ENCODE measurements at regions not wholly inside any gene's neighbourhood (a gene's known extent, or its start where the extent isn't known, plus 50 kb on each side); places are given as distances from the start of the nearest gene placed in this dataset.

DNA sequence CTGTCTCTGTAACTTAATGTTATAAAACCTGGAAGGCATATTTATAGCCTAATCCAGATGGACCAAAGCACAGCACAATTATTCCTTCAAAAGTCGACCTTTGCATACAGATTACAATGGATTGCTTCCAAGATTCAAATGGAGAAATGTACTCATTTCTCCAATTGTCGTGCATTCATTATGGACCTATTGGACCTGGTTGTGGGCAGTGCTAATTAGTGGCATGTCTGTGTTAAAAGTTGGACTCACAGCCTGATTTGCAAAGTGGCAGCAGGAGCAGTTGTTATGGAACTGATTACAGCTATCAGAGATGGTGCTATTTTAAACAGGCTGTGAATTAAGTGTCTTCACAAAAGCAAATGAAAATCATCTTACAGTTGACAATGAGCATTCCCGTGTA is 1529.3 kb upstream of the SLC10A2 start:
- ATAC-seq (ENCODE audit: low read depth) (no peak), DNase-seq (ENCODE audit: low spot score) (no peak)
- H3K27ac ChIP-seq (ENCODE audit: poor library complexity, severe bottlenecking): no peak overlapping the region
- no peaks in the 10 kb centered on the region for H3K9me3 ChIP-seq (ENCODE audit: severe bottlenecking)
- no peaks in the 10 kb centered on the region for H3K27me3 ChIP-seq (ENCODE audit: insufficient read depth, poor library complexity, severe bottlenecking)
- peaks cover 8% of the 10 kb centered on the region for H3K4me1 ChIP-seq (ENCODE audit: insufficient read depth, poor library complexity, severe bottlenecking)
- no peak overlapping the region for H3K4me3 ChIP-seq (ENCODE audit: severe bottlenecking)
- no peaks in the 10 kb centered on the region for H3K36me3 ChIP-seq (ENCODE audit: low read depth)
- TF ChIP-seq, protein P1, sequence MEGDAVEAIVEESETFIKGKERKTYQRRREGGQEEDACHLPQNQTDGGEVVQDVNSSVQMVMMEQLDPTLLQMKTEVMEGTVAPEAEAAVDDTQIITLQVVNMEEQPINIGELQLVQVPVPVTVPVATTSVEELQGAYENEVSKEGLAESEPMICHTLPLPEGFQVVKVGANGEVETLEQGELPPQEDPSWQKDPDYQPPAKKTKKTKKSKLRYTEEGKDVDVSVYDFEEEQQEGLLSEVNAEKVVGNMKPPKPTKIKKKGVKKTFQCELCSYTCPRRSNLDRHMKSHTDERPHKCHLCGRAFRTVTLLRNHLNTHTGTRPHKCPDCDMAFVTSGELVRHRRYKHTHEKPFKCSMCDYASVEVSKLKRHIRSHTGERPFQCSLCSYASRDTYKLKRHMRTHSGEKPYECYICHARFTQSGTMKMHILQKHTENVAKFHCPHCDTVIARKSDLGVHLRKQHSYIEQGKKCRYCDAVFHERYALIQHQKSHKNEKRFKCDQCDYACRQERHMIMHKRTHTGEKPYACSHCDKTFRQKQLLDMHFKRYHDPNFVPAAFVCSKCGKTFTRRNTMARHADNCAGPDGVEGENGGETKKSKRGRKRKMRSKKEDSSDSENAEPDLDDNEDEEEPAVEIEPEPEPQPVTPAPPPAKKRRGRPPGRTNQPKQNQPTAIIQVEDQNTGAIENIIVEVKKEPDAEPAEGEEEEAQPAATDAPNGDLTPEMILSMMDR (IDR thresholded peaks at IDR 0.05; ENCODE audit: poor library complexity, severe bottlenecking): no peak

DNA sequence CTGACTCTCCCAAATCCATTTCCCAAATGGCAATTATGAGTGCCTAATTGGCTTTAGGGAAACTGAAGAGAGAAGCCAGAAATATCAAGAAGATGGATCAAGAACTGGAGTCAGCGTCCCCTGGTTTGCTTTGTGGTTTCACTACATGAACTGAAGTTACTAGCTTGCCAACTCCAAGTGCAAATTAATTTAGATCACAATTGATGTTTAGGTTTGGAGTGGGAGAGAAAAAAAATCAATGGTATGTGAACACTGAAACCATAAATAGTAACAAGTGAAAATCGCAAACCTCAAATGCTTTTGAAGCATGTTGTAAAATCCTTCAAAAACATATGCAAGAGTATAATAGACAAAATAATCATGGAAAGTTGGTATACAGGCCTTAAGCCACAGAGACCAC is 1528.6 kb upstream of the SLC10A2 start:
- ATAC-seq (ENCODE audit: low read depth) (no peak), DNase-seq (ENCODE audit: low spot score) (no peak)
- Histone ChIP-seq H3K9me3 (ENCODE audit: severe bottlenecking) (no peaks in the 10 kb centered on the region), H3K4me3 (ENCODE audit: severe bottlenecking) (no peak overlapping the region), H3K27ac (ENCODE audit: poor library complexity, severe bottlenecking) (no peak overlapping the region), H3K4me1 (ENCODE audit: insufficient read depth, poor library complexity, severe bottlenecking) (peaks cover 8% of the 10 kb centered on the region), H3K36me3 (ENCODE audit: low read depth) (no peaks in the 10 kb centered on the region), H3K27me3 (ENCODE audit: insufficient read depth, poor library complexity, severe bottlenecking) (no peaks in the 10 kb centered on the region)
- TF ChIP-seq, protein P1 (IDR thresholded peaks at IDR 0.05; ENCODE audit: poor library complexity, severe bottlenecking): no peak

DNA sequence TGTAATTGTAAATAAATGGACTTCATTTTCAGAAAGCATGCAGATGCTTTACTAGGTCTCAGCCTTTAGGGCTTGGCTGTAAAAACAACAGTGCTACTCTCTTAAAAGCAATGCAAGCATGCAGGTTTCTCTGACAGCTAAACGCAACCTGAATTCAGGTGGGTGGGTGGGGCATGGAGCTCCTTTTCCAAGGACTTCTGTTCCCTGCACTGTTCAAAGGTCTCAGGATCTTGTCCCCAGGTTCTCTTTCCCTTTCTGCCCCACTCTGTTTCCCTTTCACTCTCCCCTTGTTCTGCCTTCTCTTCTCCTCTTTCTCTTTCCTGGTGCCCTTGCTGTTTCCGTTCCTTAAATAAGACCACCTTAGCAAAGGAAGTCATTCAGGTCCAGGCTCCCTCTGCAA is 1527.5 kb upstream of the SLC10A2 start:
- peaks cover 8% of the 10 kb centered on the region for H3K4me1 ChIP-seq (ENCODE audit: insufficient read depth, poor library complexity, severe bottlenecking)
- no peak for ATAC-seq (ENCODE audit: low read depth)
- no peak overlapping the region for H3K4me3 ChIP-seq (ENCODE audit: severe bottlenecking)
- no peak for DNase-seq (ENCODE audit: low spot score)
- no peaks in the 10 kb centered on the region for H3K9me3 ChIP-seq (ENCODE audit: severe bottlenecking)
- no peak overlapping the region for H3K27ac ChIP-seq (ENCODE audit: poor library complexity, severe bottlenecking)
- H3K36me3 ChIP-seq (ENCODE audit: low read depth): no peaks in the 10 kb centered on the region
- TF ChIP-seq, protein P1 (IDR thresholded peaks at IDR 0.05; ENCODE audit: poor library complexity, severe bottlenecking): no peak
- no peaks in the 10 kb centered on the region for H3K27me3 ChIP-seq (ENCODE audit: insufficient read depth, poor library complexity, severe bottlenecking)

DNA sequence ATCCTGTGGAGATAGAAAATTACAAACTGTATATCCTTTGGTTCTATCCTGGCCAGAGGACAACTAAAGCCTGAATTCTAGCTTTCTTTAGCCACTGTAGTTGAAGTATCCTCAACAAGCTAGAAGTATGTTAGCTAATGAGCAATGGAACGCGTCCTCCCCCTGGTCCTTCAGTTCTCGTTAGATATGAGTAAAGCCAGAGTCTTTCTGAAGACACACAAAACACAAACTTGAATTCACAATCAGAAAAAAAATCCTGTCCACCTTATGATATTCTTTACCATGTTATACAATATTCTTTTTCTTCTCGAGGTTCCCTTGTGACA is 1527.0 kb upstream of the SLC10A2 start:
- no peaks in the 10 kb centered on the region for H3K27me3 ChIP-seq (ENCODE audit: insufficient read depth, poor library complexity, severe bottlenecking)
- no peak for ATAC-seq (ENCODE audit: low read depth)
- no peaks in the 10 kb centered on the region for H3K9me3 ChIP-seq (ENCODE audit: severe bottlenecking)
- DNase-seq (ENCODE audit: low spot score): no peak
- no peak overlapping the region for H3K4me3 ChIP-seq (ENCODE audit: severe bottlenecking)
- H3K27ac ChIP-seq (ENCODE audit: poor library complexity, severe bottlenecking): no peak overlapping the region
- no peaks in the 10 kb centered on the region for H3K36me3 ChIP-seq (ENCODE audit: low read depth)
- TF ChIP-seq, protein P1 (IDR thresholded peaks at IDR 0.05; ENCODE audit: poor library complexity, severe bottlenecking): no peak
- H3K4me1 ChIP-seq (ENCODE audit: insufficient read depth, poor library complexity, severe bottlenecking): peaks cover 8% of the 10 kb centered on the region

DNA sequence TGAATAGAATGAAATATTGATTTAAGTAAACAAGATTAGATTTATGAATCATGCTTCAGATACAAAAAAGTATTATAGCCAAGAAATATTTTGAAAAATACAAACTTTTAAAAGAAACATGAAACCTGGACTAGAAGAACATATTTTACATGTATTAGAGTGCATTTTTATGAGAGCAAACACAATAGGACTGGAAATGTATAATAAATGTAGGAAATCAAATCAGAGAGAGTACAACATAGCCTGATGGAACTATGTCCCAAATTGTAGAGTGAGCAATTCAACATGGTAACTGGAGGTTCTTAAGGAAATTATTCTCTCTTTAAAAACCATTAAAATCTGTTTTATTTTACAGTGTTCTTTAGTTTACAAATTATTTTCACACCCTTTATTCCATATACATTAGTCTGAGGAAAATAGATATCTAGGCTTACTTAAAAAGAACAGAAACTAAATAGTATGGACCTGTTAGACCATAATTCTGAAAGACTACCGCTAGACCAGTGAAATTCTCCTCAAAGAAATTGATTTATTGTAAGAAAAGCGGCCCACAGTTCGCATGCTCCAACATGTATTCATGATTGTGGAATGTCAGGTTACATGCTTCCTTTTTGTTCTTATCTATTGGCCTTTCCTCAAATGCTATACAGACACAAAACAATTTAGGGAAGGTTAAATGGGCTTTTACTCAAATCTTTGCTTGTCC is 1526.5 kb upstream of the SLC10A2 start:
- Histone ChIP-seq H3K9me3 (ENCODE audit: severe bottlenecking) (no peaks in the 10 kb centered on the region), H3K27ac (ENCODE audit: poor library complexity, severe bottlenecking) (no peak overlapping the region), H3K4me1 (ENCODE audit: insufficient read depth, poor library complexity, severe bottlenecking) (peaks cover 8% of the 10 kb centered on the region), H3K4me3 (ENCODE audit: severe bottlenecking) (no peak overlapping the region), H3K36me3 (ENCODE audit: low read depth) (no peaks in the 10 kb centered on the region), H3K27me3 (ENCODE audit: insufficient read depth, poor library complexity, severe bottlenecking) (no peaks in the 10 kb centered on the region)
- TF ChIP-seq, protein P1 (IDR thresholded peaks at IDR 0.05; ENCODE audit: poor library complexity, severe bottlenecking): no peak
- DNase-seq (ENCODE audit: low spot score): no peak
- ATAC-seq (ENCODE audit: low read depth): no peak

Measured in RWPE2 (cell line).